ENCODE measurements at regions not wholly inside any gene's neighbourhood (a gene's known extent, or its start where the extent isn't known, plus 50 kb on each side); places are given as distances from the start of the nearest gene placed in this dataset.

GRCh38 chr20:40489886-40490285, 199.2 kb downstream of the MAFB start:
- TF ChIP-seq CTCF (IDR thresholded peaks at IDR 0.05) = no peak
- TF ChIP-seq POLR2A (IDR thresholded peaks at IDR 0.05) = no peak
